ENCODE measurements at regions not wholly inside any gene's neighbourhood (a gene's known extent, or its start where the extent isn't known, plus 50 kb on each side); places are given as distances from the start of the nearest gene placed in this dataset.

- DNase-seq (ENCODE audit: low read depth) = no peak
- H3K36me3 ChIP-seq (ENCODE audit: control insufficient read depth, insufficient read depth, low read length) = no peaks in the 10 kb centered on the region
- no peaks in the 10 kb centered on the region for H3K27me3 ChIP-seq (ENCODE audit: control insufficient read depth, insufficient read depth, low read length)
- no peak overlapping the region for H3K4me3 ChIP-seq (ENCODE audit: low read depth, low read length)
- TF ChIP-seq, protein P1, sequence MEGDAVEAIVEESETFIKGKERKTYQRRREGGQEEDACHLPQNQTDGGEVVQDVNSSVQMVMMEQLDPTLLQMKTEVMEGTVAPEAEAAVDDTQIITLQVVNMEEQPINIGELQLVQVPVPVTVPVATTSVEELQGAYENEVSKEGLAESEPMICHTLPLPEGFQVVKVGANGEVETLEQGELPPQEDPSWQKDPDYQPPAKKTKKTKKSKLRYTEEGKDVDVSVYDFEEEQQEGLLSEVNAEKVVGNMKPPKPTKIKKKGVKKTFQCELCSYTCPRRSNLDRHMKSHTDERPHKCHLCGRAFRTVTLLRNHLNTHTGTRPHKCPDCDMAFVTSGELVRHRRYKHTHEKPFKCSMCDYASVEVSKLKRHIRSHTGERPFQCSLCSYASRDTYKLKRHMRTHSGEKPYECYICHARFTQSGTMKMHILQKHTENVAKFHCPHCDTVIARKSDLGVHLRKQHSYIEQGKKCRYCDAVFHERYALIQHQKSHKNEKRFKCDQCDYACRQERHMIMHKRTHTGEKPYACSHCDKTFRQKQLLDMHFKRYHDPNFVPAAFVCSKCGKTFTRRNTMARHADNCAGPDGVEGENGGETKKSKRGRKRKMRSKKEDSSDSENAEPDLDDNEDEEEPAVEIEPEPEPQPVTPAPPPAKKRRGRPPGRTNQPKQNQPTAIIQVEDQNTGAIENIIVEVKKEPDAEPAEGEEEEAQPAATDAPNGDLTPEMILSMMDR (IDR thresholded peaks at IDR 0.05; ENCODE audit: insufficient read depth, low read length, poor library complexity, severe bottlenecking) = no peak
Observed at GRCh38 chr9:26735160-26735559, 157.4 kb downstream of the CAAP1 start.

DNA sequence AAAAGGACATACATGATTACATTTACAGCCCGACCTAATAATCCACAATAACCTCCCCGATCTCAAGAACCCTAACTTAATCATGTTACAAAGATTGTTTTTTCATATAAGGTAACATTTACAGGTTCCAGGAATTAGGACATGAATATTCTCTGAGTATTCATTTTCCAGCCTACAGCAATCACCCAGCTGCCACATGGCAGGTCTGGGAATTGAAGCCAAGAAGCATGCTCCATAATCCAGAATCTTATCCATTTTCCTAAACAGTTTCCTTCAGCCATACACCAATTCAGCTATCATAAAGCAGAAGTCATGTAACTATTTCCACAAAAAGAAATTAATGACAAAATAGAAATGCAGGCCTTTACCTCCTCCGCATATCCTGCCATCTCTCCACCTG, 163.4 kb downstream of the CAAP1 start:
- no peak overlapping the region for H3K4me3 ChIP-seq (ENCODE audit: low read depth, low read length)
- TF ChIP-seq, protein P1 (IDR thresholded peaks at IDR 0.05; ENCODE audit: insufficient read depth, low read length, poor library complexity, severe bottlenecking) = no peak
- no peak for DNase-seq (ENCODE audit: low read depth)
- H3K27me3 ChIP-seq (ENCODE audit: control insufficient read depth, insufficient read depth, low read length) = no peaks in the 10 kb centered on the region
- no peaks in the 10 kb centered on the region for H3K36me3 ChIP-seq (ENCODE audit: control insufficient read depth, insufficient read depth, low read length)

- Histone ChIP-seq H3K27me3 (ENCODE audit: control insufficient read depth, insufficient read depth, low read length) (no peaks in the 10 kb centered on the region), H3K4me3 (ENCODE audit: low read depth, low read length) (no peak overlapping the region), H3K36me3 (ENCODE audit: control insufficient read depth, insufficient read depth, low read length) (no peaks in the 10 kb centered on the region)
- TF ChIP-seq, protein P1 (IDR thresholded peaks at IDR 0.05; ENCODE audit: insufficient read depth, low read length, poor library complexity, severe bottlenecking) = no peak
- DNase-seq (ENCODE audit: low read depth) = no peak
Observed at GRCh38 chr9:26727471-26727870, 165.1 kb downstream of the CAAP1 start.

- H3K36me3 ChIP-seq (ENCODE audit: control insufficient read depth, insufficient read depth, low read length) = no peaks in the 10 kb centered on the region
- TF ChIP-seq, protein P1 (IDR thresholded peaks at IDR 0.05; ENCODE audit: insufficient read depth, low read length, poor library complexity, severe bottlenecking) = no peak
- H3K27me3 ChIP-seq (ENCODE audit: control insufficient read depth, insufficient read depth, low read length) = no peaks in the 10 kb centered on the region
- no peak for DNase-seq (ENCODE audit: low read depth)
- H3K4me3 ChIP-seq (ENCODE audit: low read depth, low read length) = no peak overlapping the region
Observed at GRCh38 chr9:26725573-26725972, 167.0 kb downstream of the CAAP1 start.

DNA sequence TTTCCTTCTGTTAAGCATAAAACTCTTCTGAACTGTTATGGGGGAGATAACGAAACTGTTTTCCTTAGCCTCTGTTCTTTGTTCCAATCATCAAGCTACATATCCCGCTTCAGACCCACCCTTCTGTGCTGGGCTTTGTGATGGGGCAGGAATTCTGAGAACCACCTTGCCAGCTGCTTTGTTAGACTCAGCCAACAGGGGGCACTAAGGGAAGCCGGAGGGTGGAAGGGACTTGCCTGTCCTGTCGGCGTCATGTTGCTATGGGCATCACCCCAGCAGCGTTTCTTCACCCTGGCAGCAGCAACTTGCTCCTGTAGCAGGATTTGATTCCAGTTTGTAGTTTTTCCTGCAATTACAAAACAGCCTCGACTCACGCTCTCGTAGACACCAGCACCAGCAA, 169.1 kb downstream of the CAAP1 start:
- H3K27me3 ChIP-seq (ENCODE audit: control insufficient read depth, insufficient read depth, low read length) = no peaks in the 10 kb centered on the region
- no peak for DNase-seq (ENCODE audit: low read depth)
- H3K36me3 ChIP-seq (ENCODE audit: control insufficient read depth, insufficient read depth, low read length) = no peaks in the 10 kb centered on the region
- no peak overlapping the region for H3K4me3 ChIP-seq (ENCODE audit: low read depth, low read length)
- TF ChIP-seq, protein P1 (IDR thresholded peaks at IDR 0.05; ENCODE audit: insufficient read depth, low read length, poor library complexity, severe bottlenecking) = peak; percentile 63

DNA sequence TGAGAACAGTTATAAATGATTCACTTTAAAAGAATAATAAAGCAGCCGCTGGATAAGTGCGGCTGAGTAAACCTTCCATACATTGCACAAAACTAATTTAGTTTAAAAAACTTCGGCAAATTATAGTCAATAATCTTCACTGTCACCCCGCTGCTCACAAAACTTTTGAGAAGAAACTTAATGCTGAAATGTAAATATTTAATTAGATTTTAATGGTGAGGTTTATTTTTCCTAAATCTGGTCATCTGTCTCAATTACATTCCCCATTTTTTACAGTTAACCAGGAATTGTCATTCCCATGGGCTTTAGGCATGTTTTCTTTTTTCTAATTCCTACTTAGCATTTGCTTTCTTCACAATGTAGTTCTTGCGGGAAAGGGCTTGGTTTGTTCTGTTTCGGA, 169.8 kb downstream of the CAAP1 start:
- DNase-seq (ENCODE audit: low read depth) = no peak
- no peaks in the 10 kb centered on the region for H3K27me3 ChIP-seq (ENCODE audit: control insufficient read depth, insufficient read depth, low read length)
- TF ChIP-seq, protein P1 (IDR thresholded peaks at IDR 0.05; ENCODE audit: insufficient read depth, low read length, poor library complexity, severe bottlenecking) = no peak
- H3K4me3 ChIP-seq (ENCODE audit: low read depth, low read length) = no peak overlapping the region
- no peaks in the 10 kb centered on the region for H3K36me3 ChIP-seq (ENCODE audit: control insufficient read depth, insufficient read depth, low read length)

Data from kidney epithelial cell (primary cell).